Panc1 (cell line): ENCODE measurements at regions not wholly inside any gene's neighbourhood (a gene's known extent, or its start where the extent isn't known, plus 50 kb on each side); places are given as distances from the start of the nearest gene placed in this dataset.

Source experiments
- POLR2AphosphoS5 ChIP-seq: IDR thresholded peaks from 2 replicates; pipeline ENCODE4 v1.6.1; 2012; ENCODE audit warnings: mild to moderate bottlenecking, low read depth, low read length, moderate library complexity
- TF ChIP-seq, protein P1 (sequence below): fragments of 450-650 bp; IDR thresholded peaks from 2 replicates; pipeline ENCODE4 v1.5.1; 2017; ENCODE audit warnings: mild to moderate bottlenecking
- TF ChIP-seq, protein P2 (sequence below), 2 experiments: IDR thresholded peaks; 2 replicates each; pipeline ENCODE4 v1.6.1; 2011 to 2012; ENCODE audit warnings: low read depth in 2 of 2, control low read depth in 1 of 2, low read length in 1 of 2, mild to moderate bottlenecking in 1 of 2, moderate library complexity in 1 of 2; ENCODE audit not compliant: insufficient read depth in 1 of 2

GRCh38 chr11:104365676-104366075, 201.7 kb upstream of the PDGFD start:
- TF ChIP-seq, protein P1, sequence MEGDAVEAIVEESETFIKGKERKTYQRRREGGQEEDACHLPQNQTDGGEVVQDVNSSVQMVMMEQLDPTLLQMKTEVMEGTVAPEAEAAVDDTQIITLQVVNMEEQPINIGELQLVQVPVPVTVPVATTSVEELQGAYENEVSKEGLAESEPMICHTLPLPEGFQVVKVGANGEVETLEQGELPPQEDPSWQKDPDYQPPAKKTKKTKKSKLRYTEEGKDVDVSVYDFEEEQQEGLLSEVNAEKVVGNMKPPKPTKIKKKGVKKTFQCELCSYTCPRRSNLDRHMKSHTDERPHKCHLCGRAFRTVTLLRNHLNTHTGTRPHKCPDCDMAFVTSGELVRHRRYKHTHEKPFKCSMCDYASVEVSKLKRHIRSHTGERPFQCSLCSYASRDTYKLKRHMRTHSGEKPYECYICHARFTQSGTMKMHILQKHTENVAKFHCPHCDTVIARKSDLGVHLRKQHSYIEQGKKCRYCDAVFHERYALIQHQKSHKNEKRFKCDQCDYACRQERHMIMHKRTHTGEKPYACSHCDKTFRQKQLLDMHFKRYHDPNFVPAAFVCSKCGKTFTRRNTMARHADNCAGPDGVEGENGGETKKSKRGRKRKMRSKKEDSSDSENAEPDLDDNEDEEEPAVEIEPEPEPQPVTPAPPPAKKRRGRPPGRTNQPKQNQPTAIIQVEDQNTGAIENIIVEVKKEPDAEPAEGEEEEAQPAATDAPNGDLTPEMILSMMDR, result no peak
- TF ChIP-seq POLR2AphosphoS5, result no peak
- TF ChIP-seq, protein P2, sequence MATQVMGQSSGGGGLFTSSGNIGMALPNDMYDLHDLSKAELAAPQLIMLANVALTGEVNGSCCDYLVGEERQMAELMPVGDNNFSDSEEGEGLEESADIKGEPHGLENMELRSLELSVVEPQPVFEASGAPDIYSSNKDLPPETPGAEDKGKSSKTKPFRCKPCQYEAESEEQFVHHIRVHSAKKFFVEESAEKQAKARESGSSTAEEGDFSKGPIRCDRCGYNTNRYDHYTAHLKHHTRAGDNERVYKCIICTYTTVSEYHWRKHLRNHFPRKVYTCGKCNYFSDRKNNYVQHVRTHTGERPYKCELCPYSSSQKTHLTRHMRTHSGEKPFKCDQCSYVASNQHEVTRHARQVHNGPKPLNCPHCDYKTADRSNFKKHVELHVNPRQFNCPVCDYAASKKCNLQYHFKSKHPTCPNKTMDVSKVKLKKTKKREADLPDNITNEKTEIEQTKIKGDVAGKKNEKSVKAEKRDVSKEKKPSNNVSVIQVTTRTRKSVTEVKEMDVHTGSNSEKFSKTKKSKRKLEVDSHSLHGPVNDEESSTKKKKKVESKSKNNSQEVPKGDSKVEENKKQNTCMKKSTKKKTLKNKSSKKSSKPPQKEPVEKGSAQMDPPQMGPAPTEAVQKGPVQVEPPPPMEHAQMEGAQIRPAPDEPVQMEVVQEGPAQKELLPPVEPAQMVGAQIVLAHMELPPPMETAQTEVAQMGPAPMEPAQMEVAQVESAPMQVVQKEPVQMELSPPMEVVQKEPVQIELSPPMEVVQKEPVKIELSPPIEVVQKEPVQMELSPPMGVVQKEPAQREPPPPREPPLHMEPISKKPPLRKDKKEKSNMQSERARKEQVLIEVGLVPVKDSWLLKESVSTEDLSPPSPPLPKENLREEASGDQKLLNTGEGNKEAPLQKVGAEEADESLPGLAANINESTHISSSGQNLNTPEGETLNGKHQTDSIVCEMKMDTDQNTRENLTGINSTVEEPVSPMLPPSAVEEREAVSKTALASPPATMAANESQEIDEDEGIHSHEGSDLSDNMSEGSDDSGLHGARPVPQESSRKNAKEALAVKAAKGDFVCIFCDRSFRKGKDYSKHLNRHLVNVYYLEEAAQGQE (IDR thresholded peaks at IDR 0.05; ENCODE audit: insufficient read depth in 1 of 2, low read depth in 2 of 2, low read length in 1 of 2), result no peak
